ENCODE measurements at regions not wholly inside any gene's neighbourhood (a gene's known extent, or its start where the extent isn't known, plus 50 kb on each side); places are given as distances from the start of the nearest gene placed in this dataset.

GRCh38 chr1:57518496-57518895 lies 94.6 kb upstream of the DAB1 start:
- Histone ChIP-seq H3K4me3 (ENCODE audit: low read depth in 1 of 3, low read length in 3 of 3) (no peak overlapping the region), H3K36me3 (ENCODE audit: control insufficient read depth in 3 of 3, insufficient read depth in 2 of 3, low read depth in 1 of 3, low read length in 3 of 3) (no peaks in the 10 kb centered on the region), H3K27ac (ENCODE audit: low read depth in 1 of 3, low read length in 2 of 3) (no peak overlapping the region), H3K27me3 (ENCODE audit: control insufficient read depth in 3 of 3, insufficient read depth in 3 of 3, low read length in 3 of 3) (no peaks in the 10 kb centered on the region), H3K9me3 (ENCODE audit: control insufficient read depth in 2 of 2, insufficient read depth in 1 of 2, low read depth in 1 of 2, low read length in 1 of 2) (no peaks in the 10 kb centered on the region), H3K4me1 (ENCODE audit: control insufficient read depth in 3 of 3, insufficient read depth in 2 of 3, low read depth in 1 of 3, low read length in 2 of 3) (no peaks in the 10 kb centered on the region)
- no peak for DNase-seq
- 67 to 74% (median 70%) methylated on average over 3 of the region's 3 CpGs for WGBS, 3 donors
- FAIRE-seq: no peak

GRCh38 chr1:57517587-57518374 lies 93.9 kb upstream of the DAB1 start:
- DNase-seq (no peak), FAIRE-seq (no peak)
- H3K4me1 ChIP-seq (ENCODE audit: control insufficient read depth in 3 of 3, insufficient read depth in 2 of 3, low read depth in 1 of 3, low read length in 2 of 3): no peaks in the 10 kb centered on the region
- no peaks in the 10 kb centered on the region for H3K27me3 ChIP-seq (ENCODE audit: control insufficient read depth in 3 of 3, insufficient read depth in 3 of 3, low read length in 3 of 3)
- H3K36me3 ChIP-seq (ENCODE audit: control insufficient read depth in 3 of 3, insufficient read depth in 2 of 3, low read depth in 1 of 3, low read length in 3 of 3): no peaks in the 10 kb centered on the region
- WGBS, 3 donors: 63 to 70% (median 65%) methylated on average over 7 of the region's 7 CpGs
- no peaks in the 10 kb centered on the region for H3K9me3 ChIP-seq (ENCODE audit: control insufficient read depth in 2 of 2, insufficient read depth in 1 of 2, low read depth in 1 of 2, low read length in 1 of 2)
- H3K4me3 ChIP-seq (ENCODE audit: low read depth in 1 of 3, low read length in 3 of 3): no peak overlapping the region
- no peak overlapping the region for H3K27ac ChIP-seq (ENCODE audit: low read depth in 1 of 3, low read length in 2 of 3)

- no peaks in the 10 kb centered on the region for H3K4me1 ChIP-seq (ENCODE audit: control insufficient read depth in 3 of 3, insufficient read depth in 2 of 3, low read depth in 1 of 3, low read length in 2 of 3)
- H3K36me3 ChIP-seq (ENCODE audit: control insufficient read depth in 3 of 3, insufficient read depth in 2 of 3, low read depth in 1 of 3, low read length in 3 of 3): no peaks in the 10 kb centered on the region
- H3K27ac ChIP-seq (ENCODE audit: low read depth in 1 of 3, low read length in 2 of 3): no peak overlapping the region
- 52 to 65% (median 65%) methylated on average over 1 of the region's 1 CpG for WGBS, 3 donors
- H3K9me3 ChIP-seq (ENCODE audit: control insufficient read depth in 2 of 2, insufficient read depth in 1 of 2, low read depth in 1 of 2, low read length in 1 of 2): no peaks in the 10 kb centered on the region
- no peaks in the 10 kb centered on the region for H3K27me3 ChIP-seq (ENCODE audit: control insufficient read depth in 3 of 3, insufficient read depth in 3 of 3, low read length in 3 of 3)
- FAIRE-seq (no peak), DNase-seq (no peak)
- H3K4me3 ChIP-seq (ENCODE audit: low read depth in 1 of 3, low read length in 3 of 3): no peak overlapping the region
Measured at GRCh38 chr1:57512386-57512785, 88.5 kb upstream of the DAB1 start.

GRCh38 chr1:57506941-57507340 lies 83.1 kb upstream of the DAB1 start:
- Histone ChIP-seq H3K4me3 (ENCODE audit: low read depth in 1 of 3, low read length in 3 of 3) (no peak overlapping the region), H3K9me3 (ENCODE audit: control insufficient read depth in 2 of 2, insufficient read depth in 1 of 2, low read depth in 1 of 2, low read length in 1 of 2) (no peaks in the 10 kb centered on the region), H3K27me3 (ENCODE audit: control insufficient read depth in 3 of 3, insufficient read depth in 3 of 3, low read length in 3 of 3) (no peaks in the 10 kb centered on the region), H3K4me1 (ENCODE audit: control insufficient read depth in 3 of 3, insufficient read depth in 2 of 3, low read depth in 1 of 3, low read length in 2 of 3) (no peaks in the 10 kb centered on the region), H3K36me3 (ENCODE audit: control insufficient read depth in 3 of 3, insufficient read depth in 2 of 3, low read depth in 1 of 3, low read length in 3 of 3) (no peaks in the 10 kb centered on the region), H3K27ac (ENCODE audit: low read depth in 1 of 3, low read length in 2 of 3) (no peak overlapping the region)
- 75 to 80% (median 80%) methylated on average over 5 of the region's 5 CpGs for WGBS, 3 donors
- DNase-seq (no peak), FAIRE-seq (no peak)

GRCh38 chr1:57503337-57503736 lies 79.5 kb upstream of the DAB1 start:
- Histone ChIP-seq H3K9me3 (ENCODE audit: control insufficient read depth in 2 of 2, insufficient read depth in 1 of 2, low read depth in 1 of 2, low read length in 1 of 2) (no peaks in the 10 kb centered on the region), H3K27me3 (ENCODE audit: control insufficient read depth in 3 of 3, insufficient read depth in 3 of 3, low read length in 3 of 3) (no peaks in the 10 kb centered on the region), H3K4me3 (ENCODE audit: low read depth in 1 of 3, low read length in 3 of 3) (no peak overlapping the region), H3K27ac (ENCODE audit: low read depth in 1 of 3, low read length in 2 of 3) (no peak overlapping the region), H3K36me3 (ENCODE audit: control insufficient read depth in 3 of 3, insufficient read depth in 2 of 3, low read depth in 1 of 3, low read length in 3 of 3) (no peaks in the 10 kb centered on the region), H3K4me1 (ENCODE audit: control insufficient read depth in 3 of 3, insufficient read depth in 2 of 3, low read depth in 1 of 3, low read length in 2 of 3) (no peaks in the 10 kb centered on the region)
- DNase-seq: peak; percentile 7 to 51
- FAIRE-seq: no peak
- 89 to 90% (median 90%) methylated on average over 1 of the region's 1 CpG for WGBS, 3 donors

- FAIRE-seq: no peak
- Histone ChIP-seq H3K9me3 (ENCODE audit: control insufficient read depth in 2 of 2, insufficient read depth in 1 of 2, low read depth in 1 of 2, low read length in 1 of 2) (no peaks in the 10 kb centered on the region), H3K4me3 (ENCODE audit: low read depth in 1 of 3, low read length in 3 of 3) (no peak overlapping the region), H3K27me3 (ENCODE audit: control insufficient read depth in 3 of 3, insufficient read depth in 3 of 3, low read length in 3 of 3) (no peaks in the 10 kb centered on the region), H3K4me1 (ENCODE audit: control insufficient read depth in 3 of 3, insufficient read depth in 2 of 3, low read depth in 1 of 3, low read length in 2 of 3) (no peaks in the 10 kb centered on the region), H3K36me3 (ENCODE audit: control insufficient read depth in 3 of 3, insufficient read depth in 2 of 3, low read depth in 1 of 3, low read length in 3 of 3) (no peaks in the 10 kb centered on the region), H3K27ac (ENCODE audit: low read depth in 1 of 3, low read length in 2 of 3) (no peak overlapping the region)
- no peak for DNase-seq
- WGBS, 3 donors: 70 to 73% (median 71%) methylated on average over 6 of the region's 6 CpGs
Measured at GRCh38 chr1:57500136-57500830, 76.4 kb upstream of the DAB1 start.

GRCh38 chr1:57494530-57495079 lies 70.7 kb upstream of the DAB1 start:
- Histone ChIP-seq H3K9me3 (ENCODE audit: control insufficient read depth in 2 of 2, insufficient read depth in 1 of 2, low read depth in 1 of 2, low read length in 1 of 2) (no peaks in the 10 kb centered on the region), H3K27ac (ENCODE audit: low read depth in 1 of 3, low read length in 2 of 3) (no peak overlapping the region), H3K27me3 (ENCODE audit: control insufficient read depth in 3 of 3, insufficient read depth in 3 of 3, low read length in 3 of 3) (no peaks in the 10 kb centered on the region), H3K4me3 (ENCODE audit: low read depth in 1 of 3, low read length in 3 of 3) (no peak overlapping the region), H3K4me1 (ENCODE audit: control insufficient read depth in 3 of 3, insufficient read depth in 2 of 3, low read depth in 1 of 3, low read length in 2 of 3) (no peaks in the 10 kb centered on the region), H3K36me3 (ENCODE audit: control insufficient read depth in 3 of 3, insufficient read depth in 2 of 3, low read depth in 1 of 3, low read length in 3 of 3) (no peaks in the 10 kb centered on the region)
- no peak for DNase-seq
- no peak for FAIRE-seq
- WGBS, 3 donors: 40 to 64% (median 48%) methylated on average over 6 of the region's 6 CpGs

- no peaks in the 10 kb centered on the region for H3K4me1 ChIP-seq (ENCODE audit: control insufficient read depth in 3 of 3, insufficient read depth in 2 of 3, low read depth in 1 of 3, low read length in 2 of 3)
- no peaks in the 10 kb centered on the region for H3K9me3 ChIP-seq (ENCODE audit: control insufficient read depth in 2 of 2, insufficient read depth in 1 of 2, low read depth in 1 of 2, low read length in 1 of 2)
- H3K27ac ChIP-seq (ENCODE audit: low read depth in 1 of 3, low read length in 2 of 3): no peak overlapping the region
- H3K36me3 ChIP-seq (ENCODE audit: control insufficient read depth in 3 of 3, insufficient read depth in 2 of 3, low read depth in 1 of 3, low read length in 3 of 3): no peaks in the 10 kb centered on the region
- DNase-seq: no peak
- no peaks in the 10 kb centered on the region for H3K27me3 ChIP-seq (ENCODE audit: control insufficient read depth in 3 of 3, insufficient read depth in 3 of 3, low read length in 3 of 3)
- H3K4me3 ChIP-seq (ENCODE audit: low read depth in 1 of 3, low read length in 3 of 3): no peak overlapping the region
- WGBS, 3 donors: 63 to 69% (median 66%) methylated on average over 5 of the region's 5 CpGs
- FAIRE-seq: no peak
Measured at GRCh38 chr1:57492586-57493226, 68.8 kb upstream of the DAB1 start.

All from small intestine (tissue), 7 donors.